Upper lobe of right lung (tissue), 1 donor: ENCODE measurements at regions not wholly inside any gene's neighbourhood (a gene's known extent, or its start where the extent isn't known, plus 50 kb on each side); places are given as distances from the start of the nearest gene placed in this dataset.

ENCODE experiments used
- ATAC-seq: fragments of 200-7000 bp; cut with Tn5 transposase; one replicate; pipeline ENCODE4 v1.9.1; 2020; ENCODE audit warnings: mild to moderate bottlenecking, moderate library complexity
- DNase-seq: peaks from one replicate; pipeline ENCODE4 v3.0.0-alpha.2; 2020
- H3K27ac ChIP-seq: fragments of 200-600 bp; one replicate; pipeline ENCODE4 v1.8.0; 2022
- H3K27me3 ChIP-seq: fragments of 200-600 bp; one replicate; pipeline ENCODE4 v1.8.0; 2022; ENCODE audit warnings: mild to moderate bottlenecking
- H3K36me3 ChIP-seq: fragments of 200-600 bp; one replicate; pipeline ENCODE4 v1.8.0; 2022
- H3K4me1 ChIP-seq: fragments of 200-600 bp; one replicate; pipeline ENCODE4 v1.8.0; 2022
- H3K4me3 ChIP-seq: fragments of 200-600 bp; one replicate; pipeline ENCODE4 v1.8.0; 2022; ENCODE audit warnings: mild to moderate bottlenecking
- H3K9me3 ChIP-seq: fragments of 200-600 bp; one replicate; pipeline ENCODE4 v1.8.0; 2022
- CTCF ChIP-seq: fragments of 200-600 bp; IDR thresholded peaks from one replicate; pipeline ENCODE4 v1.8.0; 2022; ENCODE audit warnings: antibody characterized with exemption
- intact Hi-C: fragments of 100-400 bp; cut with DNase I; formaldehyde crosslinking; loops from one replicate; pipeline ENCODE4 v1.11.0; 2022
- donor health status: DM: no; HTN: yes; CAD: no; lungs with severe emphysema.

- intact Hi-C loops, result no loop called here
- no peak for ATAC-seq
Observed at GRCh38 chr11:15624701-15625100, 510.0 kb downstream of the INSC start.

GRCh38 chr11:15625691-15626090 is 511.0 kb downstream of the INSC start:
- intact Hi-C loops, result no loop called here
- no peak for TF ChIP-seq CTCF
- no peaks in the 10 kb centered on the region for H3K4me1 ChIP-seq
- no peak overlapping the region for H3K27ac ChIP-seq
- DNase-seq (no peak), ATAC-seq (no peak)
- H3K36me3 ChIP-seq, result no peaks in the 10 kb centered on the region
- H3K4me3 ChIP-seq, result no peak overlapping the region
- H3K27me3 ChIP-seq, result no peaks in the 10 kb centered on the region
- no peaks in the 10 kb centered on the region for H3K9me3 ChIP-seq

More at GRCh38 chr11:15624701-15625100, 510.0 kb downstream of the INSC start:
- Histone ChIP-seq H3K4me3 (no peak overlapping the region), H3K36me3 (no peaks in the 10 kb centered on the region), H3K4me1 (no peaks in the 10 kb centered on the region), H3K27ac (no peak overlapping the region), H3K27me3 (no peaks in the 10 kb centered on the region), H3K9me3 (no peaks in the 10 kb centered on the region)
- no peak for TF ChIP-seq CTCF
- no peak for DNase-seq

- no peak for DNase-seq
- Histone ChIP-seq H3K27me3 (no peaks in the 10 kb centered on the region), H3K4me3 (no peak overlapping the region), H3K27ac (no peak overlapping the region), H3K36me3 (no peaks in the 10 kb centered on the region), H3K9me3 (no peaks in the 10 kb centered on the region), H3K4me1 (no peaks in the 10 kb centered on the region)
- ATAC-seq, result no peak
- intact Hi-C loops, result no loop called here
- no peak for TF ChIP-seq CTCF
Observed at GRCh38 chr11:15627560-15627959, 512.8 kb downstream of the INSC start.

- H3K36me3 ChIP-seq, result no peaks in the 10 kb centered on the region
- ATAC-seq, result peak; percentile 76
- DNase-seq, result no peak
- TF ChIP-seq CTCF, result no peak
- H3K9me3 ChIP-seq, result no peaks in the 10 kb centered on the region
- no peaks in the 10 kb centered on the region for H3K4me1 ChIP-seq
- H3K4me3 ChIP-seq, result no peak overlapping the region
- no peaks in the 10 kb centered on the region for H3K27me3 ChIP-seq
- no peak overlapping the region for H3K27ac ChIP-seq
- intact Hi-C loops, result no loop called here
Observed at GRCh38 chr11:15629690-15630321, 515.1 kb downstream of the INSC start.

- intact Hi-C loops, result no loop called here
Observed at GRCh38 chr11:15630896-15631295, 516.2 kb downstream of the INSC start.

More at GRCh38 chr11:15630896-15631295, 516.2 kb downstream of the INSC start:
- no peak for TF ChIP-seq CTCF
- DNase-seq, result no peak
- ATAC-seq, result no peak
- no peaks in the 10 kb centered on the region for H3K9me3 ChIP-seq
- no peaks in the 10 kb centered on the region for H3K36me3 ChIP-seq
- H3K4me1 ChIP-seq, result no peaks in the 10 kb centered on the region
- H3K4me3 ChIP-seq, result no peak overlapping the region
- no peaks in the 10 kb centered on the region for H3K27me3 ChIP-seq
- H3K27ac ChIP-seq, result no peak overlapping the region
